GM18511 (cell line): ENCODE measurements at regions not wholly inside any gene's neighbourhood (a gene's known extent, or its start where the extent isn't known, plus 50 kb on each side); places are given as distances from the start of the nearest gene placed in this dataset.

Experiments used
- ATAC-seq: cut with Tn5 transposase; IDR thresholded peaks from one replicate; pipeline ENCODE4 v1.9.1; 2021; ENCODE audit warnings: mild to moderate bottlenecking, moderate library complexity; ENCODE audit not compliant: unreplicated experiment

GRCh38 chr13:59562924-59563323, 600.8 kb downstream of the DIAPH3 start:
- ATAC-seq, result no peak

- no peak for ATAC-seq
Observed at GRCh38 chr13:59566561-59566960, 597.2 kb downstream of the DIAPH3 start.

GRCh38 chr13:59568306-59568705, 595.4 kb downstream of the DIAPH3 start:
- no peak for ATAC-seq

- no peak for ATAC-seq
Observed at GRCh38 chr13:59570204-59570603, 593.5 kb downstream of the DIAPH3 start.

GRCh38 chr13:59584101-59584500, 579.6 kb downstream of the DIAPH3 start:
- ATAC-seq, result no peak

- no peak for ATAC-seq
Observed at GRCh38 chr13:59584761-59585670, 578.7 kb downstream of the DIAPH3 start.

- no peak for ATAC-seq
Observed at GRCh38 chr13:59587030-59587429, 576.7 kb downstream of the DIAPH3 start.

GRCh38 chr13:59587971-59588716, 575.6 kb downstream of the DIAPH3 start:
- no peak for ATAC-seq

GRCh38 chr13:59588717-59589067, 575.0 kb downstream of the DIAPH3 start:
- ATAC-seq, result no peak

GRCh38 chr13:59601993-59602392, 561.7 kb downstream of the DIAPH3 start:
- ATAC-seq, result no peak

- ATAC-seq, result no peak
Observed at GRCh38 chr13:59603646-59604045, 560.1 kb downstream of the DIAPH3 start.

GRCh38 chr13:59607172-59607571, 556.6 kb downstream of the DIAPH3 start:
- ATAC-seq, result no peak

- ATAC-seq, result no peak
Observed at GRCh38 chr13:59607780-59608233, 555.9 kb downstream of the DIAPH3 start.

- no peak for ATAC-seq
Observed at GRCh38 chr13:59609421-59609820, 554.3 kb downstream of the DIAPH3 start.
